Spinal cord (tissue), 9 donors: ENCODE measurements at regions not wholly inside any gene's neighbourhood (a gene's known extent, or its start where the extent isn't known, plus 50 kb on each side); places are given as distances from the start of the nearest gene placed in this dataset.

Source experiments
- DNase-seq, 6 donors: peaks; one replicate each; pipeline versions ENCODE4 v3.0.0 to v3.0.0-alpha.2; 2013 to 2015; ENCODE audit warnings: low spot score in 6 of 6, low read depth in 4 of 6
- H3K27ac ChIP-seq: one replicate; pipeline ENCODE4 v1.5.1; 2013; ENCODE audit warnings: low read depth, low read length, control low read depth
- H3K27me3 ChIP-seq: one replicate; pipeline ENCODE4 v1.6.1; 2013; ENCODE audit warnings: low read length; ENCODE audit not compliant: control insufficient read depth, insufficient read depth
- H3K36me3 ChIP-seq: one replicate; pipeline ENCODE4 v1.6.1; 2013; ENCODE audit warnings: low read length; ENCODE audit not compliant: control insufficient read depth, insufficient read depth
- H3K4me1 ChIP-seq: one replicate; pipeline ENCODE4 v1.6.1; 2013; ENCODE audit warnings: low read length; ENCODE audit not compliant: control insufficient read depth, insufficient read depth
- H3K4me3 ChIP-seq: one replicate; pipeline ENCODE4 v1.5.1; 2013; ENCODE audit warnings: low read depth, low read length, control low read depth
- H3K9me3 ChIP-seq: one replicate; pipeline ENCODE4 v1.6.1; 2013; ENCODE audit warnings: low read length; ENCODE audit not compliant: control insufficient read depth, insufficient read depth
- WGBS: methylation state at CpG from one replicate; pipeline ENCODE4 v1.1.5; 2013; ENCODE audit warnings: missing lambda C conversion rate; ENCODE audit not compliant: insufficient coverage; 5-methylcytosine and 5-hydroxymethylcytosine counted together
- donor health status: healthy.

GRCh38 chr18:78242806-78243205, 736.8 kb upstream of the SALL3 start:
- peaks cover 40% of the 10 kb centered on the region for H3K27me3 ChIP-seq
- H3K4me1 ChIP-seq: peaks cover 34% of the 10 kb centered on the region
- H3K36me3 ChIP-seq: no peaks in the 10 kb centered on the region
- no peaks in the 10 kb centered on the region for H3K9me3 ChIP-seq
- peak in 1 of 6 donors; percentile 62 for DNase-seq
- 85% methylated on average over 2 of the region's 12 CpGs for WGBS
- no peak overlapping the region for H3K27ac ChIP-seq
- no peak overlapping the region for H3K4me3 ChIP-seq

- H3K9me3 ChIP-seq: no peaks in the 10 kb centered on the region
- H3K27me3 ChIP-seq: peaks cover 49% of the 10 kb centered on the region
- 83% methylated on average over 1 of the region's 4 CpGs for WGBS
- H3K4me1 ChIP-seq: peaks cover 37% of the 10 kb centered on the region
- no peak overlapping the region for H3K27ac ChIP-seq
- no peaks in the 10 kb centered on the region for H3K36me3 ChIP-seq
- DNase-seq: no peak
- H3K4me3 ChIP-seq: no peak overlapping the region
Observed at GRCh38 chr18:78244779-78245178, 734.8 kb upstream of the SALL3 start.

- no peaks in the 10 kb centered on the region for H3K9me3 ChIP-seq
- peaks cover 33% of the 10 kb centered on the region for H3K4me1 ChIP-seq
- peaks cover 48% of the 10 kb centered on the region for H3K27me3 ChIP-seq
- no peak overlapping the region for H3K4me3 ChIP-seq
- WGBS: 90% methylated on average over 7 of the region's 9 CpGs
- H3K27ac ChIP-seq: no peak overlapping the region
- no peaks in the 10 kb centered on the region for H3K36me3 ChIP-seq
- DNase-seq: peak in 1 of 6 donors; percentile 25
Observed at GRCh38 chr18:78245451-78245850, 734.2 kb upstream of the SALL3 start.

GRCh38 chr18:78246050-78246449, 733.6 kb upstream of the SALL3 start:
- Histone ChIP-seq H3K36me3 (no peaks in the 10 kb centered on the region), H3K27me3 (peaks cover 45% of the 10 kb centered on the region), H3K27ac (no peak overlapping the region), H3K4me1 (peaks cover 27% of the 10 kb centered on the region), H3K4me3 (no peak overlapping the region), H3K9me3 (no peaks in the 10 kb centered on the region)
- 65% methylated on average over 6 of the region's 8 CpGs for WGBS
- peak in 1 of 6 donors; percentile 32 for DNase-seq

- H3K4me3 ChIP-seq: no peak overlapping the region
- H3K4me1 ChIP-seq: peaks cover 24% of the 10 kb centered on the region
- H3K27ac ChIP-seq: no peak overlapping the region
- no peaks in the 10 kb centered on the region for H3K36me3 ChIP-seq
- 45% methylated on average over 17 of the region's 17 CpGs for WGBS
- peak in 1 of 6 donors; percentile 71 for DNase-seq
- no peaks in the 10 kb centered on the region for H3K9me3 ChIP-seq
- peaks cover 45% of the 10 kb centered on the region for H3K27me3 ChIP-seq
Observed at GRCh38 chr18:78246588-78246987, 733.0 kb upstream of the SALL3 start.

GRCh38 chr18:78247615-78248289, 731.9 kb upstream of the SALL3 start:
- H3K9me3 ChIP-seq: no peaks in the 10 kb centered on the region
- H3K36me3 ChIP-seq: no peaks in the 10 kb centered on the region
- H3K27me3 ChIP-seq: peaks cover 42% of the 10 kb centered on the region
- H3K4me1 ChIP-seq: peaks cover 20% of the 10 kb centered on the region
- H3K27ac ChIP-seq: no peak overlapping the region
- 28% methylated on average over 11 of the region's 14 CpGs for WGBS
- peak in 3 of 6 donors; percentile 43 to 90 (median 88) for DNase-seq
- no peak overlapping the region for H3K4me3 ChIP-seq

- Histone ChIP-seq H3K4me3 (no peak overlapping the region), H3K9me3 (no peaks in the 10 kb centered on the region), H3K27ac (no peak overlapping the region), H3K36me3 (no peaks in the 10 kb centered on the region), H3K4me1 (no peaks in the 10 kb centered on the region), H3K27me3 (no peaks in the 10 kb centered on the region)
- 98% methylated on average over 10 of the region's 10 CpGs for WGBS
- no peak for DNase-seq
Observed at GRCh38 chr18:78255013-78255412, 724.6 kb upstream of the SALL3 start.

- no peaks in the 10 kb centered on the region for H3K36me3 ChIP-seq
- no peak overlapping the region for H3K4me3 ChIP-seq
- no peaks in the 10 kb centered on the region for H3K27me3 ChIP-seq
- no peaks in the 10 kb centered on the region for H3K9me3 ChIP-seq
- H3K27ac ChIP-seq: no peak overlapping the region
- H3K4me1 ChIP-seq: no peaks in the 10 kb centered on the region
- 90% methylated on average over 20 of the region's 26 CpGs for WGBS
- no peak for DNase-seq
Observed at GRCh38 chr18:78268226-78268988, 711.2 kb upstream of the SALL3 start.

GRCh38 chr18:78271790-78272189, 707.8 kb upstream of the SALL3 start:
- Histone ChIP-seq H3K27ac (no peak overlapping the region), H3K36me3 (no peaks in the 10 kb centered on the region), H3K9me3 (peaks cover 7% of the 10 kb centered on the region), H3K4me3 (no peak overlapping the region), H3K4me1 (no peaks in the 10 kb centered on the region), H3K27me3 (no peaks in the 10 kb centered on the region)
- no peak for DNase-seq
- WGBS: 85% methylated on average over 5 of the region's 9 CpGs

GRCh38 chr18:78273876-78274275, 705.7 kb upstream of the SALL3 start:
- Histone ChIP-seq H3K36me3 (no peaks in the 10 kb centered on the region), H3K27ac (no peak overlapping the region), H3K9me3 (peaks cover 7% of the 10 kb centered on the region), H3K27me3 (no peaks in the 10 kb centered on the region), H3K4me3 (no peak overlapping the region), H3K4me1 (no peaks in the 10 kb centered on the region)
- no peak for DNase-seq
